ENCODE measurements at regions not wholly inside any gene's neighbourhood (a gene's known extent, or its start where the extent isn't known, plus 50 kb on each side); places are given as distances from the start of the nearest gene placed in this dataset.

DNA sequence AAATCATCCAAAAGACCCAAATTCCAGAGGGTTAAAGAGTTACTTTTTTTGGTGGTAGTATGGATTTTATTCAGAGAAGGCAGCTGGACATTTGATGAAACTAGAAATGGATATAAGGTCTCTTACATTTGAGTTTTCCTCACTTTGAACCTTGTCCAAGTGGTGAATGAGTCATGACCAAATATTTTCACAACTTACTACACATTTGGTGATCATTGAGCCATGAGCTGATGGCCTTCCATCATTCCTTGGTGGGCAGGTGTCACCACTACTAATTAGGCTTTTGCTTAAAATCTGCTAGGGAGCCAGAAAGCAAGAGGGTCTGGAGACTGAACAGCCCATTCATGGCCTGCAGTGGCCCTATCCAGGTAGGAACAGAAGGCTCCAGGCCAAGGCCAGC, 620.2 kb upstream of the INTU start:
- TF ChIP-seq ZNF274 (IDR thresholded peaks at IDR 0.05; ENCODE audit: low read depth, low read length) (no peak), YY1 (IDR thresholded peaks at IDR 0.05; ENCODE audit: insufficient read depth, insufficient read length) (no peak)
